K562 (cell line): ENCODE measurements at regions not wholly inside any gene's neighbourhood (a gene's known extent, or its start where the extent isn't known, plus 50 kb on each side); places are given as distances from the start of the nearest gene placed in this dataset.

ENCODE experiments used
- ATAC-seq: fragments of 200-7000 bp; cut with Tn5 transposase; 3 replicates; pipeline ENCODE4 v1.9.1; 2020; ENCODE audit warnings: moderate library complexity
- BruUV-seq: library from RNA; stranded (reverse); fragments of 400-500 nt; replicated peaks from 2 replicates; lab custom pipeline; 2021; lab: Mats Ljungman, UMichigan
- CTCF ChIA-PET: fragments of 300-600 bp; formaldehyde crosslinking; extraction: SDS; loops from one replicate; lab custom pipeline; 2021; ENCODE audit warnings: low intra/inter-chr PET ratio; lab: Yijun Ruan, JAX
- POLR2A ChIA-PET: fragments of 300-600, 350-650 bp; sonication (Branson Sonifier 250); formaldehyde crosslinking; extraction: SDS; loops from one replicate; lab custom pipeline; 2021; ENCODE audit warnings: antibody characterized with exemption, inconsistent platforms; lab: Yijun Ruan, JAX
- DNase-seq, 4 experiments: peaks; one replicate each; pipeline versions ENCODE4 v3.0.0 to v3.0.0-alpha.2; 2011 to 2018; ENCODE audit warnings: low spot score in 3 of 4, mixed read lengths in 3 of 4; ENCODE audit errors: extremely low read depth in 1 of 4
- FAIRE-seq: peaks from 2 replicates; lab custom pipeline; 2011; peaks lifted over from hg19 to GRCh38; lab: Jason Lieb, UNC
- H2AFZ ChIP-seq: 2 replicates; pipeline ENCODE4 v1.6.0; 2011; ENCODE audit warnings: low read depth, low read length, control low read depth, inconsistent platforms
- H3K27ac ChIP-seq: fragments of 200-600 bp; 3 replicates; pipeline ENCODE4 v1.8.0; 2011; ENCODE audit warnings: low read depth, mild to moderate bottlenecking, control low read depth, inconsistent platforms, low read length, moderate library complexity, mixed read lengths; ENCODE audit errors: extremely low read depth
- H3K27me3 ChIP-seq, 2 experiments: fragments of 300-600 bp in 1 of 2; 2 replicates in 1 of 2; 3 replicates in 1 of 2; pipeline versions ENCODE4 v1.6.0 to v1.8.0; 2011; ENCODE audit warnings: inconsistent platforms in 2 of 2, low read length in 2 of 2, mild to moderate bottlenecking in 1 of 2, mixed read lengths in 1 of 2, moderate library complexity in 1 of 2; ENCODE audit not compliant: control insufficient read depth in 2 of 2, insufficient read depth in 2 of 2
- H3K36me3 ChIP-seq: fragments of 300-600 bp; 3 replicates; pipeline ENCODE4 v1.8.0; 2011; ENCODE audit warnings: mild to moderate bottlenecking, low read length, inconsistent platforms; ENCODE audit not compliant: control insufficient read depth, insufficient read depth
- H3K4me1 ChIP-seq, 2 experiments: fragments of 200-600 bp in 1 of 2; replicated peaks in 1 of 2; 2 replicates in 1 of 2; 3 replicates in 1 of 2; pipeline versions ENCODE4 v1.5.1 to v1.8.0; 2011; ENCODE audit warnings: inconsistent platforms in 2 of 2, low read length in 2 of 2, mild to moderate bottlenecking in 1 of 2, mixed read lengths in 1 of 2, moderate library complexity in 1 of 2; ENCODE audit not compliant: control insufficient read depth in 2 of 2, insufficient read depth in 2 of 2
- H3K4me2 ChIP-seq: 2 replicates; pipeline ENCODE4 v1.6.1; 2011; ENCODE audit warnings: low read length, control low read depth, inconsistent platforms, mixed read lengths; ENCODE audit not compliant: insufficient read depth
- H3K4me3 ChIP-seq: fragments of 200-600 bp; sonication (generic), shearing (Covaris generic); 2 replicates; pipeline ENCODE4 v1.5.1; 2016; ENCODE audit warnings: control low read depth, inconsistent platforms
- H3K79me2 ChIP-seq: fragments of 200-600 bp; 3 replicates; pipeline ENCODE4 v1.8.0; 2011; ENCODE audit warnings: low read length, inconsistent platforms; ENCODE audit not compliant: control insufficient read depth, insufficient read depth
- H3K9ac ChIP-seq, 2 experiments: 2 replicates each; pipeline versions ENCODE4 v1.6.0 to v1.6.1; 2011; ENCODE audit warnings: low read depth in 2 of 2, low read length in 2 of 2, control low read depth in 1 of 2, inconsistent platforms in 1 of 2, mild to moderate bottlenecking in 1 of 2, mixed read lengths in 1 of 2; ENCODE audit not compliant: insufficient read depth in 1 of 2
- H3K9me1 ChIP-seq: one replicate; pipeline ENCODE4 v1.6.0; 2011; ENCODE audit warnings: inconsistent platforms, mild to moderate bottlenecking, low read length, moderate library complexity; ENCODE audit not compliant: control insufficient read depth, insufficient read depth
- H3K9me3 ChIP-seq: replicated peaks from 2 replicates; pipeline ENCODE4 v1.5.1; 2011; ENCODE audit warnings: low read depth, low read length, inconsistent platforms; ENCODE audit not compliant: control insufficient read depth, insufficient read depth
- H4K20me1 ChIP-seq: replicated peaks from 2 replicates; pipeline ENCODE4 v1.6.1; 2011; ENCODE audit warnings: low read length, inconsistent platforms, mixed read lengths; ENCODE audit not compliant: control insufficient read depth, insufficient read depth
- ADNP ChIP-seq: fragments of 200-800 bp; sonication (Bioruptor generic); IDR thresholded peaks from 2 replicates; pipeline ENCODE4 v1.6.1; 2016; ENCODE audit warnings: missing genetic modification characterization, missing compliant biosample characterization
- BCOR ChIP-seq: fragments of 450-650 bp; IDR thresholded peaks from 2 replicates; pipeline ENCODE4 v1.6.1; 2016
- CEBPB ChIP-seq: fragments of 450-650 bp; IDR thresholded peaks from 2 replicates; pipeline ENCODE4 v1.6.1; 2016; ENCODE audit warnings: missing genetic modification characterization, missing compliant biosample characterization
- CHD4 ChIP-seq: fragments of 200-600 bp; sonication (generic); IDR thresholded peaks from 3 replicates; pipeline ENCODE4 v1.6.1; 2012; ENCODE audit warnings: low read depth, mild to moderate bottlenecking, mixed read lengths, low read length, inconsistent platforms; ENCODE audit not compliant: insufficient read depth, insufficient replicate concordance, poor library complexity, severe bottlenecking
- FIP1L1 ChIP-seq: fragments of 200-400 bp; formaldehyde crosslinking; IDR thresholded peaks from 2 replicates; pipeline ENCODE4 v1.6.1; 2018; ENCODE audit warnings: mild to moderate bottlenecking, low read depth, low read length; ENCODE audit not compliant: poor library complexity, severe bottlenecking
- KDM1A ChIP-seq, 2 experiments: fragments of 450-650 bp; IDR thresholded peaks; 2 replicates each; pipeline ENCODE4 v1.6.1; 2016; ENCODE audit warnings: mild to moderate bottlenecking in 2 of 2
- KDM2B ChIP-seq: fragments of 250-450 bp; sonication (Bioruptor Pico); IDR thresholded peaks from 2 replicates; pipeline ENCODE4 v1.8.0; 2021; ENCODE audit warnings: mild to moderate bottlenecking, moderate library complexity
- MNT ChIP-seq, 2 experiments: fragments of 450-650 bp; conservative IDR thresholded peaks; 2 replicates each; pipeline ENCODE4 v1.6.1; 2017; ENCODE audit warnings: mild to moderate bottlenecking in 2 of 2, moderate library complexity in 2 of 2
- NCOA2 ChIP-seq, 2 experiments: fragments of 450-650 bp; IDR thresholded peaks; 2 replicates each; pipeline ENCODE4 v1.6.1; 2018; ENCODE audit warnings: mild to moderate bottlenecking in 2 of 2, moderate library complexity in 1 of 2; ENCODE audit not compliant: partially characterized antibody in 2 of 2
- RBM25 ChIP-seq: fragments of 200-400 bp; formaldehyde crosslinking; IDR thresholded peaks from 2 replicates; pipeline ENCODE4 v1.6.1; 2018; ENCODE audit warnings: low read length, low read depth, moderate library complexity; ENCODE audit not compliant: severe bottlenecking
- RCOR1 ChIP-seq, 2 experiments: IDR thresholded peaks; 2 replicates each; pipeline ENCODE4 v1.6.1; 2012; ENCODE audit warnings: low read depth in 2 of 2, low read length in 2 of 2, borderline replicate concordance in 1 of 2, improper control_type of control experiment in 1 of 2
- RFX1 ChIP-seq: fragments of 450-650 bp; IDR thresholded peaks from 2 replicates; pipeline ENCODE4 v1.6.1; 2016; ENCODE audit warnings: mild to moderate bottlenecking, moderate library complexity
- SMARCA4 ChIP-seq: fragments of 450-650 bp; IDR thresholded peaks from 2 replicates; pipeline ENCODE4 v1.6.1; 2016
- WGBS: fragments of 100-300 bp; shearing (Covaris generic); methylation state at CpG from one replicate; pipeline ENCODE4 v1.1.6; 2016; ENCODE audit warnings: low coverage, mixed read lengths; ENCODE audit not compliant: insufficient coverage; ENCODE audit errors: missing lambda C conversion rate; 5-methylcytosine and 5-hydroxymethylcytosine counted together
- in situ Hi-C: fragments of 300-500 bp; cut with MboI; formaldehyde crosslinking; loops from 4 replicates; pipeline ENCODE4 v1.15.0; 2018; ENCODE audit warnings: inconsistent platforms, mixed read lengths
- intact Hi-C: fragments of 100-400 bp; cut with micrococcal nuclease; formaldehyde crosslinking; loops from 2 replicates; pipeline ENCODE4 v1.14.2; 2022

- DNase-seq (no peak), FAIRE-seq (no peak), ATAC-seq (no peak)
- intact Hi-C loops (no loop called here), in situ Hi-C loops (no loop called here)
- Histone ChIP-seq H2AFZ (peak overlapping the region; percentile 45; the same call in 1 of the 2 replicates), H3K4me3 (no peak overlapping the region), H3K9me3 (no peaks in the 10 kb centered on the region), H3K36me3 (no peaks in the 10 kb centered on the region), H4K20me1 (no peaks in the 10 kb centered on the region), H3K9ac (no peak overlapping the region), H3K27me3 (no peaks in the 10 kb centered on the region), H3K79me2 (no peaks in the 10 kb centered on the region), H3K4me1 (peaks cover 0 to 12% of the 10 kb centered on the region in 2 experiments; a peak in 4 of 5 replicates), H3K9me1 (no peaks in the 10 kb centered on the region), H3K4me2 (no peak overlapping the region), H3K27ac (no peak overlapping the region)
- ChIA-PET POLR2A (interaction anchor here (1.1 kb wide), 1 partner anchor 9 kb away, joined by 4 read pairs; no protein-coding TSS in a partner anchor), CTCF (no interaction called here)
- WGBS: 64% methylated on average over 4 of the region's 4 CpGs
- no TSS peak for BruUV-seq
- TF ChIP-seq CEBPB (tag) (peak; percentile 66), SMARCA4 (no peak)
Observed at GRCh38 chr11:93967258-93967657, 53.9 kb upstream of the HEPHL1 start.

- FAIRE-seq (no peak), ATAC-seq (no peak), DNase-seq (no peak)
- Histone ChIP-seq H3K4me1 (peaks cover 5 to 8% of the 10 kb centered on the region in 2 experiments; a peak in 4 of 5 replicates), H3K27ac (no peak overlapping the region), H4K20me1 (no peaks in the 10 kb centered on the region), H3K4me2 (no peak overlapping the region), H3K27me3 (no peaks in the 10 kb centered on the region), H3K9me3 (no peaks in the 10 kb centered on the region; the same call in 1 of the 2 replicates), H3K9me1 (no peaks in the 10 kb centered on the region), H3K9ac (peak overlapping the region in 1 of 2 experiments; percentile 17; a peak in 1 of 4 replicates), H3K4me3 (no peak overlapping the region), H2AFZ (peak overlapping the region; percentile 45; the same call in 1 of the 2 replicates), H3K79me2 (no peaks in the 10 kb centered on the region), H3K36me3 (no peaks in the 10 kb centered on the region)
- BruUV-seq: no TSS peak
- 50% methylated on average over 5 of the region's 5 CpGs for WGBS
- CTCF ChIA-PET: no interaction called here
- POLR2A ChIA-PET: interaction anchor here (1.1 kb wide), 1 partner anchor 8 kb away, joined by 4 read pairs; no protein-coding TSS in a partner anchor
- TF ChIP-seq BCOR (peak; percentile 87), KDM2B (CRISPR knock-in tag) (no peak), RFX1 (no peak), ADNP (peak; percentile 66), KDM1A (IDR thresholded peaks at IDR 0.05) (peak; percentile 52 to 71; a peak in 3 of 4 replicates), MNT (conservative IDR thresholded peaks at IDR 0.05) (no peak), CHD4 (peak; percentile 61), NCOA2 (IDR thresholded peaks at IDR 0.05; ENCODE audit: partially characterized antibody in 2 of 2) (no peak), FIP1L1 (no peak), RCOR1 (IDR thresholded peaks at IDR 0.05; ENCODE audit: borderline replicate concordance in 1 of 2, low read depth in 2 of 2, low read length in 2 of 2) (peak in 1 of 2 experiments; percentile 41; a peak in 1 of 4 replicates), RBM25 (peak; percentile 85)
- intact Hi-C loops: no loop called here
- in situ Hi-C loops: no loop called here
Observed at GRCh38 chr11:93967944-93968343, 53.2 kb upstream of the HEPHL1 start.
